Thoracic aorta (tissue), 2 donors: ENCODE measurements at regions not wholly inside any gene's neighbourhood (a gene's known extent, or its start where the extent isn't known, plus 50 kb on each side); places are given as distances from the start of the nearest gene placed in this dataset.

Source experiments
- ATAC-seq: fragments of 150-250 bp; one replicate; pipeline ENCODE4 v1.8.0; 2017; ENCODE audit warnings: low read depth; ENCODE audit not compliant: insufficient number of reproducible peaks, low FRiP score
- DNase-seq: peaks from one replicate; pipeline ENCODE4 v3.0.0-alpha.2; 2020; ENCODE audit warnings: low spot score
- H3K27ac ChIP-seq, 2 donors: fragments of 200-600 bp; sonication (generic); 1 replicate in 1 of 2; 2 replicates in 1 of 2; pipeline ENCODE4 v1.5.1; 2016; ENCODE audit warnings: mild to moderate bottlenecking in 2 of 2, moderate library complexity in 2 of 2
- H3K27me3 ChIP-seq: fragments of 200-600 bp; sonication (generic); replicated peaks from 2 replicates; pipeline ENCODE4 v1.6.0; 2016; ENCODE audit warnings: mild to moderate bottlenecking; ENCODE audit not compliant: insufficient read depth
- H3K36me3 ChIP-seq: fragments of 200-600 bp; sonication (generic); one replicate; pipeline ENCODE4 v1.5.1; 2016
- H3K4me1 ChIP-seq, 2 donors: fragments of 200-600 bp; sonication (generic); 1 replicate in 1 of 2; 2 replicates in 1 of 2; pipeline versions ENCODE4 v1.5.1 to v1.6.0; 2016; ENCODE audit warnings: low read depth in 2 of 2, mild to moderate bottlenecking in 1 of 2; ENCODE audit not compliant: control insufficient read depth in 1 of 2
- H3K4me3 ChIP-seq: fragments of 200-600 bp; sonication (generic); 2 replicates; pipeline ENCODE4 v1.5.1; 2016; ENCODE audit warnings: mild to moderate bottlenecking
- H3K9me3 ChIP-seq: fragments of 200-600 bp; sonication (generic); 2 replicates; pipeline ENCODE4 v1.5.1; 2016
- TF ChIP-seq, protein P1 (sequence below): fragments of 200-600 bp; sonication (generic); IDR thresholded peaks from one replicate; pipeline ENCODE4 v1.5.1; 2019; ENCODE audit warnings: antibody characterized with exemption

DNA sequence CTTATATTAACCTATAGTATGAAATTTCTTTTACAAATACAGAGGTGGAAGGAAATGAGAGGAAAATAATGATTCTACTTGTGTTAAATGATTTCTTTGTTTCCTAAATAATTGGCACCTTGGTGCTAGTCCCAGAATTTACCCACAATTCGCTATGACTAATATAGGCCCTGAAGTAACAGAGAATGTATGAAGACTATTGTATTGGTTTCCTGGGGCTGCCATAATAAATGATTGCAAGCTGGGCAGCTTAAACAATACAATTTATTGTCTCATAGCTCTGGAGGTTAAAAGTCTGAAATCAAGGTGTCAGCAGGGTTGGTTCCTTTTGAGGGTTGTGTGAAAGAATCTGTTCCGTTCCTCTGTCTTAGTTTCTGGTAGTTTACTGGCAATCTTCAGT, 74.8 kb upstream of the GPRIN3 start:
- Histone ChIP-seq H3K27ac (no peak overlapping the region), H3K4me1 (no peaks in the 10 kb centered on the region)
- ATAC-seq = no peak

DNA sequence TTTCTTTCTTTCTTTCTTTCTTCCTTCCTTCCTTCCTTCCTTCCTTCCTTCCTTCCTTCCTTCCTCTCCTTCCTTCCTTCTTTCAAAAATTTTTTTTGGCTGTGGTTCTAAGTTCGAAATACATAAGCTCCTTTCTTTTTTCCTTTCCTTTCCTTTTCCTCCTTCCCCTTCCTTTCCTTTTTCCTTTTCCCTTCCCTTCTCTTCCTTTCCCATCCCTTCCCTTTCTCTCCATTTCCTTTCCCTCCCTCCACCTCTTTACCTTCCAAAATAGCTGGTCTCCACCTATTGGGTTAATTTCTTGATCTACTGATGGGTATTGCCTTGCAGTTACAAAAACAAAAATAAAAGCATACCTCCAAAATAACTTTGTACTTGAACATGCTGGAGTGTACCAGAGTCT, 73.4 kb upstream of the GPRIN3 start:
- TF ChIP-seq, protein P1, sequence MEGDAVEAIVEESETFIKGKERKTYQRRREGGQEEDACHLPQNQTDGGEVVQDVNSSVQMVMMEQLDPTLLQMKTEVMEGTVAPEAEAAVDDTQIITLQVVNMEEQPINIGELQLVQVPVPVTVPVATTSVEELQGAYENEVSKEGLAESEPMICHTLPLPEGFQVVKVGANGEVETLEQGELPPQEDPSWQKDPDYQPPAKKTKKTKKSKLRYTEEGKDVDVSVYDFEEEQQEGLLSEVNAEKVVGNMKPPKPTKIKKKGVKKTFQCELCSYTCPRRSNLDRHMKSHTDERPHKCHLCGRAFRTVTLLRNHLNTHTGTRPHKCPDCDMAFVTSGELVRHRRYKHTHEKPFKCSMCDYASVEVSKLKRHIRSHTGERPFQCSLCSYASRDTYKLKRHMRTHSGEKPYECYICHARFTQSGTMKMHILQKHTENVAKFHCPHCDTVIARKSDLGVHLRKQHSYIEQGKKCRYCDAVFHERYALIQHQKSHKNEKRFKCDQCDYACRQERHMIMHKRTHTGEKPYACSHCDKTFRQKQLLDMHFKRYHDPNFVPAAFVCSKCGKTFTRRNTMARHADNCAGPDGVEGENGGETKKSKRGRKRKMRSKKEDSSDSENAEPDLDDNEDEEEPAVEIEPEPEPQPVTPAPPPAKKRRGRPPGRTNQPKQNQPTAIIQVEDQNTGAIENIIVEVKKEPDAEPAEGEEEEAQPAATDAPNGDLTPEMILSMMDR = no peak
- ATAC-seq (no peak), DNase-seq (no peak)
- Histone ChIP-seq H3K27me3 (no peaks in the 10 kb centered on the region), H3K4me3 (no peak overlapping the region), H3K27ac (no peak overlapping the region), H3K36me3 (no peaks in the 10 kb centered on the region), H3K9me3 (no peaks in the 10 kb centered on the region), H3K4me1 (no peaks in the 10 kb centered on the region)

More for the DNA sequence above, 74.8 kb upstream of the GPRIN3 start:
- Histone ChIP-seq H3K36me3 (no peaks in the 10 kb centered on the region), H3K27me3 (no peaks in the 10 kb centered on the region), H3K4me3 (no peak overlapping the region), H3K9me3 (no peaks in the 10 kb centered on the region)
- no peak for DNase-seq
- TF ChIP-seq, protein P1 = no peak

DNA sequence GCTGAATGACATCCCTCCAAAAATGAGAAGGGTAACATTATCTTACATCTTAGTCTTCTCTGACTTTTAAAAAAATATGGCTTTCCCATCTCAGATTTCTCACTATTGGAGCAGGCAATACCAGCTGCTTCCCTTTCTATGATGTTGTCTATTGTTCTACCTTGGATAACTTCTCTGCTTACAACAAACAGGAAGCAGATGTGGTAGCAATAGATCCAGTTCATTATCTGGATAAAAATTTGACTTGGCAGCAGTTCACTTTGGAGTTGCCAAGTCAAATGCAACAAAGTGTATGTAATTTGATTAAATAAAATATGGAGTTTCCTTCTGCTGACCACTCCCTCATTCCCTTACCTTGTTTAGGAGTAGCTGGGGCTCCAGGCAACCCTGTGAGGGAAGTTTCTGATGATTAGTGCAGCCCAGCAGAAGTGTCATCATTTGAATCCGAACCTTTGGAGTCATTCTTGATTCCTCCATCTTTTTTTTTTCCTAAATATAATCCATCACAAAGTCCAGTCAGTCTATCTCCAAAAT, 72.0 kb upstream of the GPRIN3 start:
- H3K4me1 ChIP-seq = no peaks in the 10 kb centered on the region
- H3K36me3 ChIP-seq = no peaks in the 10 kb centered on the region
- TF ChIP-seq, protein P1 = no peak
- H3K4me3 ChIP-seq = no peak overlapping the region
- no peaks in the 10 kb centered on the region for H3K27me3 ChIP-seq
- DNase-seq = no peak
- H3K27ac ChIP-seq = no peak overlapping the region
- no peaks in the 10 kb centered on the region for H3K9me3 ChIP-seq
- ATAC-seq = no peak

DNA sequence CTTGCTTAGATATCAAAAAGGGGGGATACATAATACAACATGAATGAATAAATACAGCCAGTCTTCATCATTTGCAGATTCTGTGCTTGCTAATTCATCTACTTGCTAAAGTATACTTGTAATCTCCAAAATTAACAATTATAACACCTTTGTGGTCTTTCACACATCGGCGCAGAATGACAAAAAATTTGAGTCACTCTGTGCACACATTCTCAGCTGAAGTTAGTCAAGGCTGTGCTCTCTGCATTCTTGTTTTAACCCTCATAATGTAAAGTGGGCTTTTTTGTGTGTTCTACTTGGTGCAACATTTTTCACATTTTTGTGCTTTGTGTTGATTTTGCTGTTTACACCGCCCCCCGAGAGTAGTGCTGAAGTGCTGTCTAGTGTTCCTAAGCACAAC, 65.8 kb upstream of the GPRIN3 start:
- Histone ChIP-seq H3K9me3 (no peaks in the 10 kb centered on the region), H3K4me3 (no peak overlapping the region), H3K27ac (no peak overlapping the region), H3K36me3 (no peaks in the 10 kb centered on the region), H3K4me1 (no peaks in the 10 kb centered on the region), H3K27me3 (no peaks in the 10 kb centered on the region)
- ATAC-seq = no peak
- no peak for DNase-seq
- TF ChIP-seq, protein P1 = no peak

DNA sequence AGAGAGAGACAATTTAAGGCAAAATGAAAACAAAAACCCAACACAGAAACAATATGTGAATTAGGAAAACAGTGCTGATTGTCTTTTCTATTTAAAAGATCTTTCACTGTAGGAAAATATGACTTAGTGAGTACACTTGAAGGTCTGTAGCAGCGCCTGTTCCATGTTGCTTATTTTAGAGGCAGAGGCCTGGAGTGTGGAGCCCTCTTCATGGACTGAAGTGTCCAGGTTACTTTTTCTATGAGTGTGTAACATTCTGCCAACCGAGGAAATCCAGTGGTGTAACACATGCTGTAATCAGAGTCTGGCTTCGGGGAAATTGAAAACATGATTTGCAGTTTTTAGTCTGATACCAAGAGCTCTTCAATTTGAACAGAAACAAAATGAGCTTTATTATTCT, 64.0 kb upstream of the GPRIN3 start:
- H3K4me1 ChIP-seq = no peaks in the 10 kb centered on the region
- H3K9me3 ChIP-seq = no peaks in the 10 kb centered on the region
- H3K36me3 ChIP-seq = no peaks in the 10 kb centered on the region
- DNase-seq (no peak), ATAC-seq (no peak)
- no peaks in the 10 kb centered on the region for H3K27me3 ChIP-seq
- H3K4me3 ChIP-seq = no peak overlapping the region
- TF ChIP-seq, protein P1 = no peak
- H3K27ac ChIP-seq = no peak overlapping the region
